ENCODE measurements at regions not wholly inside any gene's neighbourhood (a gene's known extent, or its start where the extent isn't known, plus 50 kb on each side); places are given as distances from the start of the nearest gene placed in this dataset.

DNA sequence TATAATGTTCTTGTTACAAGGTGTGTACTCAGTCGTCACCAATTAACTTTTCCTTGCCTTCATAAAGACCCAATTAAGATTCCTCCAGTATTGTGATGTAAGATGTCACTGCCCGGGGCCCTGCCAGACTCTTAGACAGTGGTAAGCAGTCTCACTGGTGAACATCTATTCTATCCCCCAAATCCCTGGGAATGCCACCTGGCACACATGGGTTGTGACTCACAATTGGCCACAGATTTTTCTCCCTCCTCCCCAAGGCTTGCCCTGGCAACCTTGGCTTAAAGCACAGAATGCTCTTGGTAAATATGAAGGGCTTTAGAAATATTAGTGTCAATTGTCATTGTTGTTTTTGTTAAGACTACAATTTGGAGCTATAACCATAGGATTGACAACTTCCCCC lies 287.9 kb downstream of the ETAA1 start:
- ATAC-seq (replicated peaks), result no peak
- H3K36me3 Mint-ChIP-seq, result no peaks in the 10 kb centered on the region
- H3K4me3 Mint-ChIP-seq, result no peak overlapping the region
- no peaks in the 10 kb centered on the region for H3K9me3 Mint-ChIP-seq
- H3K27me3 Mint-ChIP-seq, result peaks cover 11 to 15% of the 10 kb centered on the region in 2 donors
- DNase-seq, result no peak
- no peak overlapping the region for H3K27ac Mint-ChIP-seq
- no peaks in the 10 kb centered on the region for H3K4me1 Mint-ChIP-seq

- Mint-ChIP-seq H3K27me3 (peaks cover 11 to 15% of the 10 kb centered on the region in 2 donors), H3K36me3 (no peaks in the 10 kb centered on the region), H3K4me3 (no peak overlapping the region), H3K27ac (no peak overlapping the region), H3K9me3 (no peaks in the 10 kb centered on the region), H3K4me1 (no peaks in the 10 kb centered on the region)
- DNase-seq (no peak), ATAC-seq (replicated peaks) (no peak)
These were observed 289.1 kb downstream of the ETAA1 start for GRCh38 chr2:67686254-67686653.

DNA sequence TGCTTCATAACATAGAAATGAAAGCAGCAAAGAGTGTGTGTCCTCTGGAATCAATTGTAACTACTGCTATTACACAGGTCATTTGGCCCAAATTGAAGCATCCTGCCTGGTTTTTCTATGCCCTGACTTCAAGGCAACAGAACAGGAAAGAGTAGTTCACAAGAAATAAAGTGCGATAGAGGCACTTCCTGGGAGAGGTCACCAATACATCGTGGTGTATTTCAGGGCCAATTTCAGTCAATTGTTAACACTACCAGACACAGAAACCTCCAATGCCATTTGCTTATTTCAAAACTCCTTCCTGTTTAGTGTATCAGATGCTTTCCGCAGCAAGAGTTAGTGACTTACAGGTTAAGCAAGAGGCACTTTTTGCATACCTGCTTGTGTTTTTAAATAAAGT lies 292.1 kb downstream of the ETAA1 start:
- ATAC-seq (replicated peaks), result no peak
- no peaks in the 10 kb centered on the region for H3K9me3 Mint-ChIP-seq

GRCh38 chr2:67689651-67690050 lies 292.5 kb downstream of the ETAA1 start:
- Mint-ChIP-seq H3K4me3 (no peak overlapping the region), H3K27me3 (peaks cover 14 to 24% of the 10 kb centered on the region in 2 donors), H3K27ac (no peak overlapping the region), H3K36me3 (no peaks in the 10 kb centered on the region), H3K9me3 (no peaks in the 10 kb centered on the region), H3K4me1 (no peaks in the 10 kb centered on the region)
- DNase-seq, result no peak
- no peak for ATAC-seq (replicated peaks)

More for the DNA sequence above, 292.1 kb downstream of the ETAA1 start:
- Mint-ChIP-seq H3K4me3 (no peak overlapping the region), H3K27ac (no peak overlapping the region), H3K4me1 (no peaks in the 10 kb centered on the region), H3K36me3 (no peaks in the 10 kb centered on the region), H3K27me3 (peaks cover 18 to 22% of the 10 kb centered on the region in 2 donors)
- no peak for DNase-seq

DNA sequence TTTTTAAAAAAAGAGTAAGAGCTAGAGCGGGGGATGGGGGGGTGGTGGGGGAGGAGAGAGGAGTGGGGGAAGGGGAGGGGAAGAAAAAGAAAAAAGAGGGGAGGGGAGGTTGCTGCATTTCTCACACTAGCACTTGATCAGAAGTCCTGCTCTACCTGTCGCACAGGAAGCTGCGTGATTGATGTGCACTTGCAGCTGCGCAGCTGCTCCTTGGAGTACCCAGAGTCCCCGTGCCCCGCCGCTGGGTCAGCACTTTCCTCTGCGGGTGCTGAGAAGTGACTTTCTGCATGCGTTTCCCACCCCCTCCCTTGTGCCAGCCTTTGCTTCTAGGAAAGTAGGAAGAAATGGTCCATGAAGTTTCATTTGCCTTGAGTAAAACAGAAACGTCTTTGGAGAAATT lies 297.3 kb downstream of the ETAA1 start:
- H3K27me3 Mint-ChIP-seq, result peaks cover 13 to 21% of the 10 kb centered on the region in 2 donors
- H3K9me3 Mint-ChIP-seq, result no peaks in the 10 kb centered on the region
- ATAC-seq (replicated peaks) (no peak), DNase-seq (no peak)
- H3K36me3 Mint-ChIP-seq, result no peaks in the 10 kb centered on the region
- no peak overlapping the region for H3K4me3 Mint-ChIP-seq
- no peak overlapping the region for H3K27ac Mint-ChIP-seq
- H3K4me1 Mint-ChIP-seq, result no peaks in the 10 kb centered on the region

- no peak for ATAC-seq (replicated peaks)
These were observed 303.9 kb downstream of the ETAA1 start for GRCh38 chr2:67701011-67701410.

DNA sequence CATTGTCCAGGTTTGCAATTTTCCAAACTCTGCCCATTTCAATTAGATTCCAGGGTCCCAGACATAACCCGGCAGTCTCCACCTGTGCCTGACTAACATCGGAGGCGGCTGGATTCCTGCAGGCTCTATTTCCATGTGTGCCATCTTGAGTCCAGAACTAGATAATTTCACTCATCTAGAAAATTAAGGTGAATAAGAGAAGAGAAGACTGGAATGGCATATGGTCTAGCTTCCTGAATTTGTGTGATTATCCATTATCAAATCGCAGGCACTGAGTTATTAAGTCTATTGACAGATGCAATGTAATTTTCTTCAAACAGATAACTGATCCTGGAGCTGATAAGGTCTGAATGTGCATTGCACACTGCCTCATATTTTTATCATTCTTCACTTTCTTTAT lies 305.2 kb downstream of the ETAA1 start:
- ATAC-seq (replicated peaks) (no peak), DNase-seq (no peak)
- H3K4me1 Mint-ChIP-seq, result no peaks in the 10 kb centered on the region
- no peak overlapping the region for H3K4me3 Mint-ChIP-seq
- peaks cover 3% of the 10 kb centered on the region in 2 donors for H3K9me3 Mint-ChIP-seq
- H3K27me3 Mint-ChIP-seq, result no peaks in the 10 kb centered on the region
- no peak overlapping the region for H3K27ac Mint-ChIP-seq
- no peaks in the 10 kb centered on the region for H3K36me3 Mint-ChIP-seq

More at GRCh38 chr2:67701011-67701410, 303.9 kb downstream of the ETAA1 start:
- DNase-seq, result no peak
- Mint-ChIP-seq H3K9me3 (peaks cover 3% of the 10 kb centered on the region in 2 donors), H3K36me3 (no peaks in the 10 kb centered on the region), H3K27me3 (peaks cover 0 to 1% of the 10 kb centered on the region in 2 donors), H3K4me1 (no peaks in the 10 kb centered on the region), H3K4me3 (no peak overlapping the region), H3K27ac (no peak overlapping the region)

- Mint-ChIP-seq H3K36me3 (no peaks in the 10 kb centered on the region), H3K27me3 (no peaks in the 10 kb centered on the region), H3K27ac (no peak overlapping the region), H3K4me3 (no peak overlapping the region), H3K9me3 (peaks cover 3% of the 10 kb centered on the region in 2 donors), H3K4me1 (no peaks in the 10 kb centered on the region)
- no peak for ATAC-seq (replicated peaks)
- no peak for DNase-seq
These were observed 305.8 kb downstream of the ETAA1 start for GRCh38 chr2:67702937-67703336.

DNA sequence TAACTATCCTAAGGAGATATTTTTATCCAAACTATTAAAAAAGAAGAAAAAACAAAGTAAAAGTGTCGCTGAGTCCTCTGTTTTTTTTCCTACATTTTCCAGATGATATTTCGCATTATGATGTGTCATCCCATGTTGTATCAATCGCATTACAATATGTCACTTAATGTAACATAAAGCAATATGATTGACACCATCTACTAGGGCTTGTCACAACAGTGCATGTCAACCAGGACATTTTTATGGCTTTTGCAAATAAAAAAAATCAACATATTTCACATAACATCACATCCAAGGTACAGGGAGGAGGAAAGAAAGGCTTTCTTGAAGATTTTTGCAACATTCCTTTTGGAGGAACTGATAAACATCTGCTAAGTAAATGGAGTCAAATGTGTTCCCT lies 308.9 kb downstream of the ETAA1 start:
- no peak overlapping the region for H3K4me3 Mint-ChIP-seq
- no peaks in the 10 kb centered on the region for H3K27me3 Mint-ChIP-seq
- ATAC-seq (replicated peaks) (no peak), DNase-seq (no peak)
- H3K9me3 Mint-ChIP-seq, result no peaks in the 10 kb centered on the region
- H3K36me3 Mint-ChIP-seq, result no peaks in the 10 kb centered on the region
- H3K4me1 Mint-ChIP-seq, result no peaks in the 10 kb centered on the region
- no peak overlapping the region for H3K27ac Mint-ChIP-seq

DNA sequence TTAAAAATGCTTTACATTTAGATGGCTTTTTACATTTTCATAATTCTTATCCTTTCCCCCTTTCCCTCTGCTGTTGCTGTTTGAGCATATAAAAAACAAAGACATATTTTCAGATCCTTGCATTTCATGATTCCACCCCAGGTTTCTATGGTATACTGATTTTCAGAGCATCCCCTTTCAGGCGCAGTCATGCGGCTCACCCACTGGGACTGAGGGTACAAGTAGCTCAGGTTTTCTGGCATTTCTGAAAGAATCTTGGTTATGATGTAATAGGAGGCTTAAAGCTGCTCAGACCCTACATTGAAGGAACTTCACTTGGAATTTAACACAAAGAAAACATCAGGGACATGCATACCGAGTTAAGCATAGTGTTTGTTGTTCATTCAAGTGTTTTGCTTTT lies 310.8 kb downstream of the ETAA1 start:
- Mint-ChIP-seq H3K4me1 (no peaks in the 10 kb centered on the region), H3K27me3 (no peaks in the 10 kb centered on the region), H3K9me3 (no peaks in the 10 kb centered on the region), H3K4me3 (no peak overlapping the region), H3K36me3 (no peaks in the 10 kb centered on the region), H3K27ac (no peak overlapping the region)
- ATAC-seq (replicated peaks), result no peak
- DNase-seq, result no peak

DNA sequence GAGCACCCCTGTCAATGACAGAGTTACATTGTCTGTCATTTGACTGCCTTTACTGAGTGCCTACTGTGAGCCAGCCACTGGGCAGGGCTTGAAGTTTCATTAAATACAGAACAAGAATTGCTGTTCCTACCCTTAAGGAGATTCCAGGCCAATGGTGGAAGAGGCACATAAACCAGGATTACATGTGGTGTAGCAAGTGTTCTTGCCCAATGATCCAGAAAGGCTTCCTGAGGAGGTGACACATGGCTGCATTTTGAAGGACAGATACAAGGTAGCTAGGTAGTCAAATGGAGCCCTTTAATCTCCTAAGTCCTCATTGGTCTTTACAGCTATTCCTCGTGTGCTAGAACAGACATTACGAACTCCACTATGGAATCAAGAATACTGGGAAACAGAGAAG lies 312.7 kb downstream of the ETAA1 start:
- no peak overlapping the region for H3K27ac Mint-ChIP-seq
- H3K4me1 Mint-ChIP-seq, result no peaks in the 10 kb centered on the region
- no peaks in the 10 kb centered on the region for H3K27me3 Mint-ChIP-seq
- ATAC-seq (replicated peaks) (no peak), DNase-seq (no peak)
- no peak overlapping the region for H3K4me3 Mint-ChIP-seq
- H3K9me3 Mint-ChIP-seq, result no peaks in the 10 kb centered on the region
- H3K36me3 Mint-ChIP-seq, result no peaks in the 10 kb centered on the region

- Mint-ChIP-seq H3K9me3 (no peaks in the 10 kb centered on the region), H3K4me1 (no peaks in the 10 kb centered on the region), H3K27me3 (no peaks in the 10 kb centered on the region), H3K36me3 (no peaks in the 10 kb centered on the region), H3K27ac (no peak overlapping the region), H3K4me3 (no peak overlapping the region)
- no peak for DNase-seq
- ATAC-seq (replicated peaks), result no peak
These were observed 315.4 kb downstream of the ETAA1 start for GRCh38 chr2:67712484-67712883.

DNA sequence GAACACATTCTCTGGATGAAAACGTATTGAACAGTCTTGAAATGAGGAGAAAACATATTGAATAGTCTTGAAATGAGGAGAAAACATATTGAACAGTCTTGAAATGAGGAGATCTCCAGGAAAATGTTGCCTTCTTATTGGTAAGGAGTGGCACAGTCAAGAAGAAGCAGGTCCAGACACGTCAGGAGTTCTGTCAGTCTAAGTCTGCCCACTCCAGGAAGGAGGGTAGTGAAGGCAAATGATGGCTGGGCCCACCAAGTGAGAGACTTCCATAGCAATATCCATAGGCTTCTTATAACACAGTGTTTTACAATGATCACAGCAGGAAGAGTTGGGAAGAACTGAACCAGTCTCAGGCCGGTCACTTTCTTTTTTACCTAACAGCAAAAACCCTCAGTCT lies 316.2 kb downstream of the ETAA1 start:
- ATAC-seq (replicated peaks) (no peak), DNase-seq (no peak)
- H3K27ac Mint-ChIP-seq, result no peak overlapping the region
- H3K4me3 Mint-ChIP-seq, result no peak overlapping the region
- no peaks in the 10 kb centered on the region for H3K27me3 Mint-ChIP-seq
- no peaks in the 10 kb centered on the region for H3K4me1 Mint-ChIP-seq
- no peaks in the 10 kb centered on the region for H3K36me3 Mint-ChIP-seq
- H3K9me3 Mint-ChIP-seq, result no peaks in the 10 kb centered on the region

DNA sequence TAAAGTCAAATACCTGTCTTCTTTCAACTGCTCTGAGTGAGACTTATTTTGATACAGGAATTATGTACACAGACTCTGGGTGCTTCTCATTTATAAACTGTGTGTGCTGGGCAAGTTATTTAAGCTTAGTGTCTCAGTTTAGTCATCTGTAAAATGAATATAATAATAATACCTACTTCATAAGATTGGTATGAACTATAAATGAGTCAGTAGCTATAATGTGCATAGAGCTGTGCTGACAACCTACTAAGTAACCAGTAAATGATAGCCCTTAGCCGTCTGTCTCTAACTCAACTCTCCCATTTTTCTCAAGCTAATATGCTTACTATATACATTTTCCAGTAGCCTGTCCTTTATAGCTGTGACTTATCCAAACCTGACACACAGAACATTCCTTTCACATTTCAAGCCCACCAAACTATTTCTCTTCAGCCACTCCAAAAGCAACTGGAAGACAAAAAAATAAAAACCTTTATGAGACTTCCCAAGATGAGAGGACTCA lies 319.8 kb downstream of the ETAA1 start:
- no peaks in the 10 kb centered on the region for H3K4me1 Mint-ChIP-seq
- DNase-seq (no peak), ATAC-seq (replicated peaks) (no peak)
- no peaks in the 10 kb centered on the region for H3K27me3 Mint-ChIP-seq
- no peak overlapping the region for H3K4me3 Mint-ChIP-seq
- peaks cover 8% of the 10 kb centered on the region in 2 donors for H3K9me3 Mint-ChIP-seq
- no peaks in the 10 kb centered on the region for H3K36me3 Mint-ChIP-seq
- no peak overlapping the region for H3K27ac Mint-ChIP-seq

- ATAC-seq (replicated peaks) (no peak), DNase-seq (no peak)
- Mint-ChIP-seq H3K27me3 (no peaks in the 10 kb centered on the region), H3K27ac (no peak overlapping the region), H3K4me1 (no peaks in the 10 kb centered on the region), H3K36me3 (no peaks in the 10 kb centered on the region), H3K4me3 (no peak overlapping the region), H3K9me3 (peaks cover 8 to 9% of the 10 kb centered on the region in 2 donors)
These were observed 320.6 kb downstream of the ETAA1 start for GRCh38 chr2:67717692-67718091.

- Mint-ChIP-seq H3K9me3 (peaks cover 8 to 9% of the 10 kb centered on the region in 2 donors), H3K36me3 (no peaks in the 10 kb centered on the region), H3K4me3 (no peak overlapping the region), H3K27me3 (no peaks in the 10 kb centered on the region), H3K27ac (no peak overlapping the region), H3K4me1 (no peaks in the 10 kb centered on the region)
- ATAC-seq (replicated peaks) (no peak), DNase-seq (no peak)
These were observed 322.2 kb downstream of the ETAA1 start for GRCh38 chr2:67719351-67719750.

Data from stimulated activated naive B cell treated with anti-CD40 and anti-IgM and Interleukin-4, amounts not matched to agents 10 μg/mL and 1 μg/mL and 100 μg/mL, for 72 hours (primary cell).